SHP77 treated with DMSO at 0.1 percent for 48 hours (cell line): ENCODE measurements at regions not wholly inside any gene's neighbourhood (a gene's known extent, or its start where the extent isn't known, plus 50 kb on each side); places are given as distances from the start of the nearest gene placed in this dataset.
"Not testable (repeated sequence)": the region's sequence is repeated elsewhere in the genome, so short reads cannot be mapped to it uniquely, and the experiment has no call there.

Experiments used
- DNase-seq: peaks from one replicate; lab custom pipeline; 2025; lab: John Stamatoyannopoulos, UW

GRCh38 chr4:186775902-186776301 is 52.2 kb upstream of the FAT1 start:
- no peak for DNase-seq

GRCh38 chr4:186778134-186778533 is 54.5 kb upstream of the FAT1 start:
- DNase-seq: no peak

- no peak for DNase-seq
Measured at GRCh38 chr4:186780291-186781031, 56.8 kb upstream of the FAT1 start.

- no peak for DNase-seq
Measured at GRCh38 chr4:186781032-186781917, 57.6 kb upstream of the FAT1 start.

- no peak for DNase-seq
Measured at GRCh38 chr4:186782302-186782701, 58.6 kb upstream of the FAT1 start.

GRCh38 chr4:186787536-186787935 is 63.9 kb upstream of the FAT1 start:
- no peak for DNase-seq

GRCh38 chr4:186789651-186790050 is 66.0 kb upstream of the FAT1 start:
- no peak for DNase-seq

GRCh38 chr4:186790630-186791029 is 67.0 kb upstream of the FAT1 start:
- no peak for DNase-seq

GRCh38 chr4:186792728-186793366 is 69.2 kb upstream of the FAT1 start:
- DNase-seq: no peak

GRCh38 chr4:186798951-186799659 is 75.4 kb upstream of the FAT1 start:
- no peak for DNase-seq

GRCh38 chr4:186805020-186805820 is 81.6 kb upstream of the FAT1 start:
- DNase-seq: no peak

- not testable (repeated sequence) for DNase-seq
Measured at GRCh38 chr4:186805917-186806316, 82.3 kb upstream of the FAT1 start.

GRCh38 chr4:186806679-186807421 is 83.2 kb upstream of the FAT1 start:
- no peak for DNase-seq

- DNase-seq: no peak
Measured at GRCh38 chr4:186807808-186808629, 84.4 kb upstream of the FAT1 start.

- DNase-seq: no peak
Measured at GRCh38 chr4:186808630-186809018, 85.0 kb upstream of the FAT1 start.

- no peak for DNase-seq
Measured at GRCh38 chr4:186809070-186809469, 85.4 kb upstream of the FAT1 start.

GRCh38 chr4:186810613-186811150 is 87.0 kb upstream of the FAT1 start:
- no peak for DNase-seq

- DNase-seq: no peak
Measured at GRCh38 chr4:186812592-186812991, 88.9 kb upstream of the FAT1 start.

GRCh38 chr4:186813377-186814068 is 89.9 kb upstream of the FAT1 start:
- DNase-seq: no peak
